Left ventricle myocardium inferior (tissue), 1 donor: ENCODE measurements at regions not wholly inside any gene's neighbourhood (a gene's known extent, or its start where the extent isn't known, plus 50 kb on each side); places are given as distances from the start of the nearest gene placed in this dataset.

ENCODE experiments used
- DNase-seq: peaks from one replicate; pipeline ENCODE4 v3.0.0-alpha.2; 2020
- H3K27ac ChIP-seq: fragments of 200-600 bp; replicated peaks from 2 replicates; pipeline ENCODE4 v1.8.0; 2021
- H3K27me3 ChIP-seq: fragments of 200-600 bp; 2 replicates; pipeline ENCODE4 v1.8.0; 2021; ENCODE audit warnings: low read depth
- H3K36me3 ChIP-seq: fragments of 200-600 bp; 2 replicates; pipeline ENCODE4 v1.8.0; 2021
- H3K4me1 ChIP-seq: fragments of 200-600 bp; 2 replicates; pipeline ENCODE4 v1.8.0; 2021
- H3K4me3 ChIP-seq: fragments of 200-600 bp; 2 replicates; pipeline ENCODE4 v1.8.0; 2021; ENCODE audit warnings: mild to moderate bottlenecking, moderate library complexity
- H3K9me3 ChIP-seq: fragments of 200-600 bp; replicated peaks from 2 replicates; pipeline ENCODE4 v1.8.0; 2021
- intact Hi-C: fragments of 100-400 bp; cut with micrococcal nuclease; formaldehyde crosslinking; loops from one replicate; pipeline ENCODE4 v1.11.0; 2022
- TF ChIP-seq, protein P1 (sequence below): fragments of 200-600 bp; IDR thresholded peaks from 2 replicates; pipeline ENCODE4 v1.8.0; 2021; ENCODE audit warnings: antibody characterized with exemption, mild to moderate bottlenecking, borderline replicate concordance
- donor health status: DM: no; HTN: yes; CAD: no; lungs with severe emphysema.

DNA sequence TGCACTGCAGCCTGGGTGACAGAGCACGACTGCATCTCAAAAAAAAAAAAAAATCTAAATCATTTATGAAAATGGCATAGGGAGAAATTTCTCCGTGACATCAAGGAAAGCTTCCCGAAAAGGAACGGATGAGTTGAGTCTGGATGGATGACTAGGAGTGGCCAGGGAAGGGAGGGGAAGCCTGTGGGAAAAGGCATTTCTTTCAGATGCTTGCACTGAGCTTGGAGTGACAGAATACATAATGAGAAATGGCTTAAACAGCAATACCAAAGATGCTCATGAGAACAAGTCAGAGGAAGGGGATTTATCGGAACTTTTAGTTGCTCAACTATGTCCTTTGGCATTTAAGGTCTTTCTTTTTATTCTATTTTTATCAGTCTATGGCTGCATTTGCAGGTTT, 1369.2 kb upstream of the TMEM132C start:
- H3K4me1 ChIP-seq, result no peaks in the 10 kb centered on the region
- DNase-seq, result no peak
- intact Hi-C loops, result no loop called here

DNA sequence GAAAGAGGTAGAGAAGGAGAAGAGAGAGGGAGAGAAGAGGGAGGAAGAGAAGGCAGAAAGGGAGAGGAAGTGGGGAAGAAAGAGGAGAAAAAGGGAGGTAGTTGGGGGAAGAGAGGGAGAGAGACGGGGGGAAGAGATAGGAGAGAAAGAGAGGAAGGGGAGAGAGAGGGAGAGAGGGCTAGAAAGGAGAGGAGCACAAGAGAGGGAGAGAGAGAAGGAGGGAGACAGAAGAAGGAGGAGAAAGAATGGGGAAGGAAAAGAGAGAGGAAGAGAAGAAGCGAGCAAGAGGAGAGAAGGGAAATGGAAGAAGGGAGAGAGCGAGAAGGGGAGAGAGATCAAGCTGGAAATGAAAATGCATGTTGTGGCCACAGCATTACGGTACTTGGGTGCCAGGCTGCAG, 1368.4 kb upstream of the TMEM132C start:
- Histone ChIP-seq H3K27ac (no peak overlapping the region), H3K9me3 (no peaks in the 10 kb centered on the region), H3K36me3 (no peaks in the 10 kb centered on the region), H3K4me3 (no peak overlapping the region), H3K4me1 (no peaks in the 10 kb centered on the region), H3K27me3 (peaks cover 39% of the 10 kb centered on the region)
- intact Hi-C loops, result no loop called here
- DNase-seq, result no peak
- TF ChIP-seq, protein P1, sequence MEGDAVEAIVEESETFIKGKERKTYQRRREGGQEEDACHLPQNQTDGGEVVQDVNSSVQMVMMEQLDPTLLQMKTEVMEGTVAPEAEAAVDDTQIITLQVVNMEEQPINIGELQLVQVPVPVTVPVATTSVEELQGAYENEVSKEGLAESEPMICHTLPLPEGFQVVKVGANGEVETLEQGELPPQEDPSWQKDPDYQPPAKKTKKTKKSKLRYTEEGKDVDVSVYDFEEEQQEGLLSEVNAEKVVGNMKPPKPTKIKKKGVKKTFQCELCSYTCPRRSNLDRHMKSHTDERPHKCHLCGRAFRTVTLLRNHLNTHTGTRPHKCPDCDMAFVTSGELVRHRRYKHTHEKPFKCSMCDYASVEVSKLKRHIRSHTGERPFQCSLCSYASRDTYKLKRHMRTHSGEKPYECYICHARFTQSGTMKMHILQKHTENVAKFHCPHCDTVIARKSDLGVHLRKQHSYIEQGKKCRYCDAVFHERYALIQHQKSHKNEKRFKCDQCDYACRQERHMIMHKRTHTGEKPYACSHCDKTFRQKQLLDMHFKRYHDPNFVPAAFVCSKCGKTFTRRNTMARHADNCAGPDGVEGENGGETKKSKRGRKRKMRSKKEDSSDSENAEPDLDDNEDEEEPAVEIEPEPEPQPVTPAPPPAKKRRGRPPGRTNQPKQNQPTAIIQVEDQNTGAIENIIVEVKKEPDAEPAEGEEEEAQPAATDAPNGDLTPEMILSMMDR, result no peak

More for the DNA sequence above, 1369.2 kb upstream of the TMEM132C start:
- Histone ChIP-seq H3K4me3 (no peak overlapping the region), H3K36me3 (no peaks in the 10 kb centered on the region), H3K9me3 (no peaks in the 10 kb centered on the region), H3K27ac (no peak overlapping the region), H3K27me3 (peaks cover 32% of the 10 kb centered on the region)
- TF ChIP-seq, protein P1, result no peak

DNA sequence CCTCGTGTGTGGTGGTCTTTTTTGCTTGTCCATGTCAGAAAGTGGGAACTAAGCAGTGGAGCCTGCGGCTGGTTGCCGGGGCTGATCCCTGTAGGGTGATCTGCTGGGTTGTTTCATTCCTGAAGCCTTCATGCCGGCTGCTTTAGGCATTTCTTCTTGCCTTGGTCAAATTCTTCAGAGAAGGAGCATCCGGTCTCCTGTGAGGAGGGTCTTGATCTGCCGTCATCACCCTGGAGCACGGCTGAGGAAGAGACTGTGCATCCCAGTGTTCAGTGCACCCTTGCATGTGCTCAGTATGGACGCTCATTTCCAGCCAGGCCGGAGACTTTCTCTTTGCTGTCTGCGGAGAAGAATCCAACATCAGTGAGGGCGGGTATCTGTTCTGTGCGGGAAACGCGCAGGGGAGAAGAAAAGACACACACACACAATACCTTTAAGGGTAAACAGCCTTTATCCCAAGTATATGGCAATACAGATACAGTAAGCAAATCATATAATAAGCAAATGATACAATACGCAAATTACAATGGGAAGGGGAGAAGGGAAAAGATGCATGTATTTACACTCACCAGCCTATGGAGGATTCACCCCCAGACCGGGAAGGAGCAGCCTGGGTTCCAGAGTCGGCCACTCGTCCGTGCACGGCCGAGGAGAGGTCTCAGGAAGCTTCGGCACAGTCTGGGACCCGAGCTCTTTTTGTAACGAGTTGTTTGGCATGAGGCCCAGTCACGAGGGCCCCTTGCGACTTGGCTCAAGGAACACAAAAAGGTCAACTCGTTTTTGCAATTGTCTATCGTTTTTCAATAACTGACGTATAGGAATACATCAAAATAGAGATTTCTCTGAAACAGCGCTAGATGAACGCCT, 1366.8 kb upstream of the TMEM132C start:
- Histone ChIP-seq H3K27me3 (peaks cover 52% of the 10 kb centered on the region), H3K4me1 (no peaks in the 10 kb centered on the region), H3K36me3 (no peaks in the 10 kb centered on the region), H3K9me3 (no peaks in the 10 kb centered on the region), H3K27ac (no peak overlapping the region), H3K4me3 (no peak overlapping the region)
- no peak for DNase-seq
- TF ChIP-seq, protein P1, result no peak
- intact Hi-C loops, result no loop called here

DNA sequence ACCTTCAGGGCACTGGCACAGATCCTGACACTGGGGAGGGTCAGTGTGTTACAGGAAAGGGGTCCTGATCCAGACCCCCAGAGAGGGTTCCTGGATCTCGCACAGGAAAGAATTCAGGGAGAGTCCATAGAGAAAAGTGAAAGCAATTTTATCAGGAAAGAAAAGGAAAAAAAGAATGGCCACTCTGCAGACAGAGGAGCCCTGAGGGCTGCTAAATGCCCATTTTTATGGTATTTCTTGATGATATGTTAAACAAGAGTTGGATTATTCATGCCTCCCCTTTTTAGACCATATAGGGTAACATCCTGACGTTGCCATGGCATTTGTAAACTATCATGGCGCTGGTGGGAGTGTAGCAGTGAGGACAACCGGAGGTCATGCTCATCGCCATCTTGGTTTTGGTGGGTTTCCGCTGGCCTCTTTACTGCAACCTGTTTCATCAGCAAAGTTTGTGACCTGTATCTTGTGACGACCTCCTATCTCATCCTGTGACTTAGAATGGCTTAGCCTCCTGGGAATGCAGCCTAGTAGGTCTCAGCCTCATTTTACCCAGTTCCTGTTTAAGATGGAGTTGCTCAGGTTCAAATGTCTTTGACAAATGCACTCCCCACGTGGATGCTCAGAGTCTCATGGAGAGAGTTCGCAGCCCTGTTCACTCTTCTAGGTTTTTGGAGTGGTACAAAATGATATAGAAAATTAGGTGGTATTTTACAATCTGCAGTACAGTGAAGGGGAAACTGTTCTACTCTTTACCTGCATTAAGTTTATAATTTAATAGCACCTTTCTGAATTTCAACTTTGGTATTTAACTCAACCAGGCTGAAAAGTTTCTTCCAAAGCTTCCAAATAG, 1363.7 kb upstream of the TMEM132C start:
- intact Hi-C loops, result no loop called here

DNA sequence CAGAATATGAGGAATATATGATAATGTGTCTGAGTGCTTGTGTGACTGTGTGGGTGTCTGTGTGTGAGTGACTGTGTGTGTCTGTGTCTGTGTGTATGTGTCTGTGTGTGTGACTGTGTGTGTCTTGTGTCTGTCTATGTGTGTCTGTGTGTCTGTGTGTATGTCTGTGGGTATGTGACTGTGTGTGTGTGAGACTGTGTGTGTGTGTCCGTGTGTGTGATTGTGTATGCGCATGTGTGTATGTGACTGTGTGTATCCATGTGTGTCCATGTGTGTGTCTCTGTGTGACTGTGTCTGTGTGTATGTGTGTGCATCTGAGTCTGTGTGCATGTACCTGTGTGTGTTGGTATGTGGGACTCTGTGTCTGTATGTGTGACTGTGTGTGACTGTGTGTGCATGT, 1361.2 kb upstream of the TMEM132C start:
- TF ChIP-seq, protein P1, result no peak
- no peak overlapping the region for H3K27ac ChIP-seq
- H3K4me3 ChIP-seq, result no peak overlapping the region
- H3K27me3 ChIP-seq, result peaks cover 67% of the 10 kb centered on the region
- H3K36me3 ChIP-seq, result no peaks in the 10 kb centered on the region
- DNase-seq, result no peak
- intact Hi-C loops, result no loop called here
- H3K4me1 ChIP-seq, result no peaks in the 10 kb centered on the region
- no peaks in the 10 kb centered on the region for H3K9me3 ChIP-seq

More for the DNA sequence above, 1363.7 kb upstream of the TMEM132C start:
- DNase-seq, result no peak
- H3K36me3 ChIP-seq, result no peaks in the 10 kb centered on the region
- no peaks in the 10 kb centered on the region for H3K9me3 ChIP-seq
- H3K27me3 ChIP-seq, result peaks cover 63% of the 10 kb centered on the region
- no peak overlapping the region for H3K27ac ChIP-seq
- H3K4me1 ChIP-seq, result no peaks in the 10 kb centered on the region
- no peak overlapping the region for H3K4me3 ChIP-seq
- TF ChIP-seq, protein P1, result no peak
